HG02885 (cell line): ENCODE measurements at regions not wholly inside any gene's neighbourhood (a gene's known extent, or its start where the extent isn't known, plus 50 kb on each side); places are given as distances from the start of the nearest gene placed in this dataset.

Source experiments
- ATAC-seq: cut with Tn5 transposase; IDR thresholded peaks from one replicate; pipeline ENCODE4 v1.9.1; 2021; ENCODE audit warnings: mild to moderate bottlenecking; ENCODE audit not compliant: unreplicated experiment, poor library complexity

DNA sequence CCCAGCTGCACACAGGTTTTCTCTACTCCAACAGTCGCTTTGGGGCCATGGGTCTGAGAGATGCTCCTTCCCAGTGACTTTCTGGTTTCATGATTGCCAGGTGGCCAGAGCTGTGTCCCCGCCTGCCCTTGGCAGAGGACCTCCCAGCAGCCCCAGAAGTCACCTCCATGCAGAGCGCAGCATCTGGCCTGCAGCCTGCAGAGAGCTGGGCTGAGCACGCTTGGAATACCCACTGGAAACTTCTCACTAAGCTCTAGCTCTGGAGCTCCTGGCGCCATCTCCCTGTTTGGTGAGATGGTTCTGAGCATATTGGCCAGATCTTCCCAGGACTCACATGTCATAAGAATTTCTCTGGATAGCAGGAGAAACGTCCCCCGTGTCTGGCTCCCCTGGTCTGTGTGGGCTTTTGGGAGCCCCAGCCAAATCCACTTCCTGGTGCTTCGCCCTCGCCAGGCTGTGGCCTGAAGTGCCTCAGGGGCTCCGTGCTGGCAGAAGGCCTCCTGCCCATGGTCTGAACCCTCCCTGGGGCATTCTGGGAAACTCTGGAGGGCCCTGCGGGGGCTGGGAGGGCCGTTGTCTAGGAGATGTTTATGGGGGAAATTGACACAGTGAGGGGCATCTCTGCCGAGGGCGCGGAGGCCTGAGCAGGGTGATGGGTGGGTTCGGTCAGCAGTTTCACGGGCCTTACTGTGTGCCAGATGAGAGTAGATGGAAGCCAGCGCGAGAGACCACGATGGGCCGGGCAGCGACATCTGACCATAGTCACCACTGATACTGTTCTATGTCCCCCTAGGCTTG, 73.2 kb upstream of the CIBAR2 start:
- no peak for ATAC-seq

DNA sequence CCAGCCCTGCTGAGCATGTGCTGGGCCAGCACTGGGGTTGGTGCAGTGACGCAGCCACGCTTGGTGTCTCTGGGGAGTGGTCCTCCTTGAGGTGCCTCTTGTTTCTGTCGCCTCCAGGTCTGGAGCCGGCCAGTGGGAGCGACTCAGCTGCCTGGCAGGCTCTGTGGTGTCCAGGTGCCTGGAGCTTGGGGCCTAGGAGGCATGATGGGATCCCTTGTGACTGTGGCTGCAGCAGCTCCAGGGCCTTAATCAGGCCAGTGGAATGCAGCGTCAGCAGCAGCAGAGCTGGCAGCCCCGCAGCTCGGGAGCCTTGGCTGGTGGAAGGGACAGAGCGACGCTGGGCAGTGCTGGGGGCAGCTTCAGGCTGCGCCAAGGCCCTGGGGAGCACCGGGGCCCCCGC, 74.7 kb upstream of the CIBAR2 start:
- ATAC-seq = no peak

DNA sequence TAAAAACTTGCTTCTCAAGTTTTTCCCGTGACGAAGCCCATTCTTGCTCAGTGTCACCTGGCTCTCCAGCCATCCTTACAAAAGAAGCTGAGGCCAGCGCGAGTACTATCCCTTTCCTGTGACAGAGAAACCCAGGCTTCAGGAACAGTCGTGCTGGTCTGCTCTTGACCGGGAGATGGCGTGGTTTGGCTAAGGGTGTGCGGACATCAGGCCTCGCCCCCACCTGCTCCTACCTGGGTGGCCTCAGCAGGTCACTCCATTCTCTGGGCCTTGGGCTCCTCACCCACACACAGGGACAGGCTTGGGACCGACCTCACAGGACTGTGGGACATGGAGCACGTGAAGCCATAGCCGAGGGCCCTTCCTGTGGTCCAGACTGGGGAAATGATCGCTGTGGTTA, 75.2 kb upstream of the CIBAR2 start:
- no peak for ATAC-seq

DNA sequence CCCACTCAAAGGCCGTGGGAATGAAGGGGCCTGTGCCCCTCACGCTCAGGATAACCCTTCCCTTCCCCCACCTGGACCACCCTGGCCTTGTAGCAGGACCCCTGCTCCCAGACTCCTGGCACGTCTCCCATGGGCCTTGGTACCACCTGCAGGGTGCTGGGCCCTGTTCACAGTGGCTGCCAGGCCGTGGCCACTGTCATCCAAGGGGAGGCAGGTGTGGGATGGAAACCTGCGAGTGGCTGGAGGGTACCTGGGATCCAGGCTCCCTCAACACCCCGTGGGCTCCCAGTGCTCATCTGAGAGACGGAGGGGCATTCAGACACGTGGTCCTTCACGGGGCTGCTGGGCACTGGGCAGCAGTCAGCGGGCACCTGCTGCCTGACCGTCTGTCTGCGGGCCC, 75.6 kb upstream of the CIBAR2 start:
- no peak for ATAC-seq

DNA sequence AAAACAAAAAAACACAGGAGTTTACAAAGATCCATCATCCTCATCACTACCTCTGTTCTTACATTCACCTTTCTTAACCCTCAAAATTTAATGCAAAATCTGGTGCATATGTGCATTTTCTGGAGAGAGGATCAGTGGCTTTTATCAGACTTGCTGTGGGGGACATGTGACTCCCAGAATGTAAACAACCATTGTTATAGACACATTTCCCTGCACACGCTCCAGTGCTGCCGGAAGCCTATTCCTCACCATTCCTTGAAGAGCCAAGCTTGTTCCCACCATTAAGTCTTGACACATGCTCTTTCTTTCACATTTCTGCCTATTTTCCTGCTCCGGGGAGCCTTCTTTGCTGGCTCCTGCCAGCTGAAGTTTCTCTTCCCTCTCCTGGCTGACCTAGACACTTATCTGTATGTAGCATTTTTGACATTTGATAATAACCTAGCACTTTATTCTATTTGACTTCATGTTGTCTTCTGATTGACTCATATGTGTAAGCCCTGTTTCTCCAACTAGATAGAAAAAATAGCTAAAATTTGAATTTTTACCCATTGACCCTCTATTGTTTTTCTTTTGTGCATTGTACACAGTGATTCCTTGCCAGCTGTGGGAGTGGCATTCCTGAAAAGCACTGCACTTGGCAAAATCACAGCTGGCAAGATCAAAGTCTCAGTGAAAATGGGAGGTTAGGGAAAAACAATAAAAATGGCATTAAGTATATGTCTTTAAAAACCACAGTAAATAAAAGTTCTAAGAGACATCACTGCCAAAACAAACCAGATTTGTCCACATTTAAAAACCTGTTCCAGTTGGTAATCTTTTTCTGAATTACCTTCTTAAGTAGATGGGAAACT, 76.8 kb upstream of the CIBAR2 start:
- ATAC-seq = no peak

DNA sequence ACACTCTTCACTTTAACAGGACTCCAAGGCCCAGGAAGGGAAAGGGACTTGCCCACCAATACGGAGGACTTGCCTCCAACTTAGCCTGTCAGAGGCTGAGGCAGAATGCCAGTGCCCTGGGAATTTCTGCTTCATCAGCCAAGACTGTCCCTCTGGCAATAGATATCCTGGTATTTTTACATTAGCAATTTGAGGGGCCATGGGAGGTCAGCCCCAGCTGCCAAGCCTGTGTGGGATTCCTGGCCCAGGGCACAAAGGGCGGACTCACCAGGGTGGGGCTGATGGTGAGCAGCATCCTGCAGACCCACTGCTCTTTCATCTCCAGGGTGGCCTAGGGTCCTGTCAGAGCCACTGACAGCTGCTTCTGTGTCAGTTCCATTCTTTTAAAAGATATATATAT, 78.3 kb upstream of the CIBAR2 start:
- ATAC-seq = no peak

DNA sequence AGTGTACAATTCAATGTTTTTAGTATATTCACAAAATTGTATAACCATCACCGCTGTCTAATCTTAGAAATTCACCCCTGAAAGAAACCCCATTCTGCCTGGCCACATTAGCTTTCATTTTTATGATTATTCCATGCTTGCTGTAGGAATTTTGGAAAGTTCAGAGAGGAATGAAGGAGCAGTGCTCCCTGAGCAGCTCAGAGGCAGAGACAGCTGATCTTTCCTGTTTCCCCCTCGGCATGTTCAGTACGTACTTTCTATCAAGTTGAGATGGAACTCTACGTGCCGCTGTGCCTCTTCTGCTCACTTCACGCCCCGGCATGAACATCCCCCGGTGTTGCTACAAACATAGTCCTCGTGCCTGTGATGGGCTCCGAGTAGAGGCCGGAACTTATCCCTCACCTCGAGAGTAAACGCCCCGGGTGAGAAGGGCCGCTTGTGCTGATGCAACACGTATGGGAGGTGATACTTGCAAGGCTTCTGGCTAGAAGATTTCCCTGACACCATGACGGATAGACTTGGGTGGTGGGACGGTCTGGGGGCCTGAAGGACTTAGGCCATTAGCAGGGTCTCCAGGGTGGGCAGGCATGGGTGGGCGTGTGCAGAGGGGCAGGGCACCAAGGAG, 79.2 kb upstream of the CIBAR2 start:
- ATAC-seq = no peak

DNA sequence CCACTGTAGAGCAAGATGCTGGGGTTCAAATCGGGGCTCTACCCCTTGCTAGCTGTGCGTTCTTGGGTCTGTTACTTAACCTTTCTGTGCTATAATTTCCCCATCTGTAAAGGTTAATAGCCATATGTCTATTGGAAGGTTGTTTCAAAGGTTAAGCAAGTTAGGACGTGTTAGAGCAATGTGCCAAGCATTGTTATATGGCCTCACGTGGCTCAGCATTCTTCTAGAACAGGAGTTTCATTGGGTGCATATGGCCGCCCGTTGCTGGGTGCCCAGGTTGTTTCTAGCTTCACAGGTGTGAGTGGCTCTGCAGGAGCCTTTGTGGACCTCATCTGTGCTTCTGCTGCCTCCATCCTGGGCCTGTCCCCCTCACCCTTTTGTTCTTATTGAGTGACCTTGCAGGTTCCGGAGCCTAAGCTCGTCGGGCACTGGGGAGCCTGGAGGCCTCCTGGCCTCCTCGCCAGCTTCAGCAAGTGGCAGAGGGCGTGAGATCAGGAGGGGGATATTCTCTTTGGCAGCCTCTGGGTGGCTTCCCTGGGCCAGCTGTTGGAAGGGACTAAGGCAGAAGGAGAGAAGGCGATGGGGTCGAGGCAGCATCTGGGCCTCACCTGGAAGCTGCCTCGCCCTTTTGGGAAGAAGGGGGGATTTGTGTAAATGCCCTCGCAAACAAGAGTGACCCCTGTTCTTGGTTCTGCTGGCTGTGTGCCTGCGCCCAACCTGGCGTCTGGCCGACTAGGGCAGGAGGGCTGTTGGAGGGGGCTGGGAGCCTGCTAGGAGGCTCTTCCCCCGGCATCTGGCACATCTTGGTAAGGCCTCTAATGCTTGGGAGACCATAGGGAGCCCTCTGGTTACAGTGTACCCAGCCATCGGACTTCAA, 80.2 kb upstream of the CIBAR2 start:
- ATAC-seq = no peak

DNA sequence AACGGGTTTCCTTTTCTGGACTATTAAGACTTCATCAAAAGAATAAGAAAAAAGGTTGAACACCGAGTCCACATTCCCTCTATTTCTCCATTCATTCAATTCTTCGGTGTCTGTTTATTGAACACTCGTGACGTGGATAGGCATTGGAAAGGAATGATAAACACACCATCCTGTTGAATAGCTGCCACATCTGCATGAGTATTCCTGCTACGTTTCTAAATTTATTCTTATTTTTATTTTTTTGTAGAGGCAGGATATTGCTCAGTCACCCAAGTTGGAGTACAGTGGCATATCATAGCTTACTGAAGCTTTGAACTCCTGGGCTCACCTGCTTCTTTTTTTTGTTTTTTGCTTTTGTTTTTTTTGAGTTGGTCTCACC, 80.8 kb upstream of the CIBAR2 start:
- no peak for ATAC-seq

DNA sequence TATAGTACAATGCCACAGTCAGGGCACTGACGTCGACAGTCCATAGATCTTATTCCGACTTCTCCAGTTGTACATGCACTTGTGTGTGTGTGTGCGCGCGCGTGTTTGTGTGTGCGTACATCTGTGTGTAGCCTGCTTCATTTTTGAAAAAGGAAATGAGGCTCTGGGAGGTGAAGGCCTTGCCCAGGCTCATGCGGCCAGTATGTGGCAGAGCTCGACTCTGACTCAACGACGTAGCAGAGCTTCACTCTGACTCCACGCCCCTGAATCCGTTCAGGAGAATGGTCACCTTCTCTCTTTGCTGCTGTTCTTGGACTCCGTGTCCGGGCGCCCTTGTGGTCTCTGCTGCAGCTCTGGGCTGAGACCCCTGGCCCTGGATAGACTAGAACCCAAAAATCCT, 81.6 kb upstream of the CIBAR2 start:
- no peak for ATAC-seq

DNA sequence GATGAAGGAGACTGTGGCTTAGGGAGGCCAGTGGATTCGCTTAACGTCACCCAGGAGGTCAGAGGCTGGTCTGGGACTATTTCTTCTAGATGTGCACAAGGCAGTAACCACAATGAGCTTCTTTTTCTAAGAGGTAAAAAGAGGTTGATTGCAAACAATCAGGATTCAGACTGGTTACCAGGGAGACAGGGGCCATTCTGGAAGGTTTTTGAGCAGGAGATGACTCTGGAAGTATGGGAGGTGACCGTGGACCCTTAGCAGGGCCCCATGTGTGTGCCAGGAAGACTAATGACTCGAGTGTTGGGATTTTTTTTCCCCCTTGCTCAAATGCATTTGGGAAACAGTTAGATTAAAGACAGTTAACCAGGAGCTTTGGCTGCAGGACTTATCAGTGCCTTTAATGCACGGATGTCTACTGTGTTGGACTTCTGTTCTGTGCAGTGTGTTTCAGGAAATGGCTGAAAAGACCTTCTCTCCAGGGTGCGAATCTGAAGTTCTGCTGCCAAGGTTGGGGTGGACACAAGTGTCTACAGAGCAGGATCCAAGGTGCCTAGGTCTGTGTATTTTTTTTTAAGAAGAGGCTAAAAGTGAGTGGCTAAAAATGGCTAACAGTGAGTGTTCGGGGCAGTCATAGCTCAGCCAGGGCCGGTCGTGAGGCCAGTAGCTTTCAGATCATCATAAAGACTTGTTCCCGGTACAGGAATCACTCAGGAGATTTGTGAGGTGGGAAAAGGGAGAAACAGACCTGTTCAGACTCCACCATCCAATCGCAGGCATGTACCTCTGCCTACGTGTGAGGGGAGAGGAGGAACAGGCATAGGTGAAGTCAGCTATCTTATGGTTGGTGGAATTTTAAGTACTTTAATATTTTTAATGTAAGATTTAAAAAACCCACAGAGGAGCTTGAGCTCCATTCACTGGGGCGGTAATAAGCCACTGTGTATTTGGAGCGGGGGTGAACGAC, 82.3 kb upstream of the CIBAR2 start:
- ATAC-seq = no peak

DNA sequence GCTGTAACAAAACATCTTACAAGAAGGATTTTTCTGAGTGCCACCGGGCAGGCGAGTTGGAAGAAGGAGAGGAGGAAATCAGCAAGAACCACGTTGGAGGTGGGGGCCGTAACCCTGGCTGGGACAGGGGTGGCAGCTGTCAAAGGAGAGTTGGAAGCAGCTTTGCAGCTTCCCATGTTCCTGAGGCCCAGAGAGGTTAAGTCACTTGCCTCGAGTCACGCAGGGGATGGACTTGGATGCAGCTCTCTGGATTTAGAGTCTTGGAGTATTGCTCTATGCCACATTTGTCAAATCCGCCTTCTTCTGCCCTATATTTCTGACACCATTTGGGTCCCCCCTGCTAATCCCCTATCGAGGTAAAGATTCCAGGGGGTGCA, 83.0 kb upstream of the CIBAR2 start:
- no peak for ATAC-seq

DNA sequence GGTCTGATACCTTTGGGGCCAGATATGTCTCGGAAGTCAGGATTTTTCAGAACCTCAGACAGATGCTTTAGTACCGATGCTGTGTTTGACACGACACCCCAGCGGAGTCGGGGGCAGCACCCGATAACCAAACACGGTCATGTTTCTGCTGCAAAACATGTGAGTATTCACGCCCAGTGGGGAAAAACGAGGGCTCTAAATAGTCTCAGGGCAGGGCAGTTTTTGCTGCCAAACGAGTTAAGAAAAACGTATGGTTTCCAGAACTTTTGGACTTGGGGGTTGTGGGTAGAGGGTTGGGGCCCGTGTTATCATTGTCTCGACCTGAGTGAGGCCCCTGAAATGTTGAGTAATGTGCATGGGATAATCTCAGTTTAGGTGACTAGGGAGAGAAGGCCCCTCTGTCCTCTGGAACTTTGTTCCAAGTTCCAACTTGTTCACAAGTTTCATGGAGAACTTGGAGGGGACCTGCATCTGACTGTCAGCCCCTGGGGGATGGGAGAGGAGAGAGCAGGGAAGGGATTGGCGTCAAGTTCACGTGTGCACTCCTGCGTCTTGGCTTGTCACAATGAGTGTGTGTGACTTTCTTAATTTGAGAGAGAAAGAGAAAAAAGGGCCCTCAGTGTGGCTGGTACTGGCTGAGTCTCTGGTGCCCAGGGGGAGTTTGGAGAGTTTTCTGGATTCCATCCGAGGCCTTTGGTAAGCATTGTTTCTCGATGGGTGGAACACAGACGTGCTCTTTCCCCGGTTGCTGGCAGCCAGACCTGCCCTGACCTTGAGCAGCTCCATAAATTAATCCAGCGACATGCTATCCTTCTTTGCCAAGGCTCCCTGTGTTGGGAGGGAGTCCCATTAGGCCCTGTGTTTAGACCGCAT, 83.9 kb upstream of the CIBAR2 start:
- ATAC-seq = no peak

DNA sequence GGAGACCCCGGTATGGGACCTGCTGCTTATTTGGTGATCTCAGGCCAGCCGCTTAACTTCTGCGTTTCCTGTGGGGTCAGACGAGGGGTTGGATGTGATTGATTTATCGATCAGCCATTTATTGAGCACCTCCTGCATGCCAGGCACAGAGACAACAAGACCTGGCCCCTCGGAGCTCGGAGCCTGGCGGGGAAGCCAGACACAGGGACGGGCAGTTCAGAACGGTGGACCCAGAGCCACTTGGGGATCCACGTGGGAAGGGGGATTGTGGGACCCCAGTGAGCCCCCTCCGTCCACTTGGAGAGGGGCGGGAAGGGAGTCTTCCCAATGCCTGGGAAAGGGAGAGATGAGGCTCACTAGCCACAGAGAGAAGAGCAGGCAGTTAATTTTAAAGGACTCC, 84.7 kb upstream of the CIBAR2 start:
- ATAC-seq = no peak

DNA sequence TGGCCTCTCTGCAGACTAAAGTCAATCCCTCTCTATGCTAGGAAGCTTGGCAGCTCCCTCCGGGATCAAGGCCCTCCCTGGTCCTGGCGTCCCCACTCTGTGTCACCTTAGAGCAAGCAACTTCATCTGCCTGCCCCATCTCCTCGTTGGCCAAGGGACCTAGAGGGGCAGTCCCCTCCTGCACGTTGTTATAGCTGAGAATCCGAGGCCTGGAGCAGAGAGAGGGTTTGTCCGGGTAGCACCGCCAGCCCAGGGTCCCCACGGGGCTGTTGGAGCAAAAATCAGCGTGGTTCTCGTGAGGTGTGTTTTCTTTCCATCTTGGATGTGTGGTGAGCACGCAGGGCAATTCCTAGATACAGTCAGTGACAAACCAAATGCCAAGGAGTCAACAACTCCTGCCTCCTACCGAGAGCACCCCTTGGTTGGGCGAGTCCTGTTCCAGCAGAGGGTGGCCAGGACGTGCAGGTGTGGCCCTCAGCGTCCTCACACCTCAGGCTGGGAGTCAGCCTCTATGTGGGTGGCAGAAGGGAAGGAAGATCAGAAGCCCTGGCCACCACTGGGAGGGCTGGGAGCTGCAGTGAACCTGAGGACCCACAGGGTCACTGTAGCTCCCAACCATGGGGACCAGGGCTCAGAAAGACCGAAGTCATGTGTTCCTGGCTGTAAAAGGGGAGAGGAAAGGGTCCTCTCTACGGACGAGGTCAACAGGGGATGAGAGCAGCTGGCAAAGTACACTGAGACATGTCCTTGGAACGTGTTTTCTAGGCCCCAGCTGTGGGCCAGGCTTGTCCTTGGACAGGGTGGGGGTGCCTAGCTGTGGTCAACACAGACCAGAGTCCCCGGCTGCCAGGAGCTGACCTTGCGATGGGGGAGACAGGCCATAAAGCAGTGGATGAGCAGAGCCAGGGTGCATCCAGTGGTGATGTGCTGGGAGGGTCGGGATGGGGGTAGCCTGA, 85.6 kb upstream of the CIBAR2 start:
- ATAC-seq = no peak

DNA sequence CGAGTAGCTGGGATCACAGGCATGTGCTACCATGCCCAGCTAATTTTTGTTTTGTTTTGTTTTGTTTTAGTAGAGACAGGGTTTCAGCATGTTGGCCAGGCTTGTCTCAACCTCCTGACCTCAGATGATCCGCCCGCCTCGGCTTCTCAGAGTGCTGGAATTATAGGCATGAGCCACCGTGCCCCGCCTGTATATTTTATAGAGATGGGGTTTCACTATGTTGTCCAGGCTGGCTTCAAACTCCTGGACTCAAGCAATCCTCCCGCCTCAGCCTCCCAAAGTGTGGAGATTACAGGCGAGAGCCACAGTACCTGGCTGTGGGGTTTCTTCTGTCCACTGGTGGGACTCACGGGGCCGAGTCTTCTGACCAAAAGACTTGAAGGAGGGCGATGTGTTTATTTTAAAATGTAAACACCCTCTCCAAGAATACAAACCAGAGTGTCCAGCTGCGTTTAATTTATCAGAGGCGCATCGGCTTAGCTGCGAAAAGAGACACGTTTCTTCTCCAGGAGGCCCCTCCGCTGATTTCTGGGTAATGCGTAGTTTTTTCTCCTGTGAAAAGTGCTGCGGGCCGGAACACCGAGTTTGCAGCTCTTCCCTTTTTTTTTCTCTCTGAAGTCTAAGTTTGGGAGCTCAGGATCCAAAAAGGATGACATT, 86.9 kb upstream of the CIBAR2 start:
- ATAC-seq = no peak

DNA sequence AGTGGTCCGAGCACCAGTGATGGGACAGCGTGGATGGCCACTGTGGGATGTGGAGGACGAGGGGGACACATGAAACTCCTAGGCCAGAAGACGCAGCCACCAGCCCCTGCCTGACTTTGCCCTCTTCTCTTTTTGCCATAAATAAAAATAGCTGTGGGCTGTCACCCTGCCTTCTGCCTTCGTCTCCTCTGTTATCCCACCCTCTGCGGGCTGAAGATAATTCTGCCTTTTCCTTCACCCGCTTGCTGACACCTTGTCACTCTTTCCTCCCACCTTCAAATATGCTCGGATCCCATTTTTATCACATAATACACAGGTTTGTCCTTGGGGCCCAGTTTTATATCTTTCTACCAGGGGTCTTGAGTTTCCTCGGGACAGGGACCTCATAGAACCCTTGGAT, 87.6 kb upstream of the CIBAR2 start:
- ATAC-seq = no peak
